KG1 (cell line): ENCODE measurements at regions not wholly inside any gene's neighbourhood (a gene's known extent, or its start where the extent isn't known, plus 50 kb on each side); places are given as distances from the start of the nearest gene placed in this dataset.

Experiments used
- DNase-seq: peaks from one replicate; lab custom pipeline; 2025; lab: John Stamatoyannopoulos, UW

GRCh38 chr5:103849934-103850333, 287.3 kb upstream of the NUDT12 start:
- no peak for DNase-seq

- DNase-seq = no peak
Observed at GRCh38 chr5:103847060-103847459, 284.5 kb upstream of the NUDT12 start.

- DNase-seq = no peak
Observed at GRCh38 chr5:103842936-103843335, 280.3 kb upstream of the NUDT12 start.

GRCh38 chr5:103840600-103840999, 278.0 kb upstream of the NUDT12 start:
- DNase-seq = no peak

- no peak for DNase-seq
Observed at GRCh38 chr5:103834216-103834615, 271.6 kb upstream of the NUDT12 start.

GRCh38 chr5:103829585-103829984, 267.0 kb upstream of the NUDT12 start:
- DNase-seq = no peak

- DNase-seq = no peak
Observed at GRCh38 chr5:103827976-103828375, 265.4 kb upstream of the NUDT12 start.

- no peak for DNase-seq
Observed at GRCh38 chr5:103821361-103821760, 258.8 kb upstream of the NUDT12 start.

- no peak for DNase-seq
Observed at GRCh38 chr5:103808464-103809106, 246.0 kb upstream of the NUDT12 start.

GRCh38 chr5:103804711-103805110, 242.1 kb upstream of the NUDT12 start:
- DNase-seq = no peak

GRCh38 chr5:103801681-103802080, 239.1 kb upstream of the NUDT12 start:
- DNase-seq = no peak

- no peak for DNase-seq
Observed at GRCh38 chr5:103800741-103801495, 238.3 kb upstream of the NUDT12 start.

- DNase-seq = no peak
Observed at GRCh38 chr5:103793595-103794182, 231.1 kb upstream of the NUDT12 start.

GRCh38 chr5:103785569-103785968, 223.0 kb upstream of the NUDT12 start:
- no peak for DNase-seq

- DNase-seq = no peak
Observed at GRCh38 chr5:103783669-103784068, 221.1 kb upstream of the NUDT12 start.

- no peak for DNase-seq
Observed at GRCh38 chr5:103780794-103781193, 218.2 kb upstream of the NUDT12 start.

GRCh38 chr5:103774721-103775120, 212.1 kb upstream of the NUDT12 start:
- no peak for DNase-seq

GRCh38 chr5:103772248-103772647, 209.7 kb upstream of the NUDT12 start:
- no peak for DNase-seq

- no peak for DNase-seq
Observed at GRCh38 chr5:103764403-103764802, 201.8 kb upstream of the NUDT12 start.

GRCh38 chr5:103758996-103759395, 196.4 kb upstream of the NUDT12 start:
- DNase-seq = no peak

- DNase-seq = no peak
Observed at GRCh38 chr5:103755974-103756373, 193.4 kb upstream of the NUDT12 start.

GRCh38 chr5:103745353-103746065, 182.9 kb upstream of the NUDT12 start:
- DNase-seq = no peak

- no peak for DNase-seq
Observed at GRCh38 chr5:103744159-103744558, 181.6 kb upstream of the NUDT12 start.
